Osteoblast (primary cell): ENCODE measurements at regions not wholly inside any gene's neighbourhood (a gene's known extent, or its start where the extent isn't known, plus 50 kb on each side); places are given as distances from the start of the nearest gene placed in this dataset.

Experiments used
- DNase-seq: peaks from one replicate; pipeline ENCODE4 v3.0.0; 2011; ENCODE audit warnings: low spot score, mixed read lengths; ENCODE audit not compliant: insufficient read length; ENCODE audit errors: missing footprints
- H2AFZ ChIP-seq: 2 replicates; pipeline ENCODE4 v1.6.0; 2011; ENCODE audit warnings: mild to moderate bottlenecking, low read length
- H3K27ac ChIP-seq: 2 replicates; pipeline ENCODE4 v1.5.1; 2011; ENCODE audit warnings: mild to moderate bottlenecking, low read depth, low read length, moderate library complexity
- H3K27me3 ChIP-seq: 2 replicates; pipeline ENCODE4 v1.6.0; 2012; ENCODE audit warnings: mild to moderate bottlenecking, control low read depth, inconsistent platforms, low read length, moderate library complexity; ENCODE audit not compliant: insufficient read depth
- H3K36me3 ChIP-seq: 2 replicates; pipeline ENCODE4 v1.5.1; 2011; ENCODE audit warnings: mild to moderate bottlenecking, low read length, control low read depth, moderate library complexity; ENCODE audit not compliant: insufficient read depth
- H3K4me1 ChIP-seq: 2 replicates; pipeline ENCODE4 v1.5.1; 2011; ENCODE audit warnings: mild to moderate bottlenecking, low read length, control low read depth, moderate library complexity; ENCODE audit not compliant: insufficient read depth
- H3K4me2 ChIP-seq: 2 replicates; pipeline ENCODE4 v1.6.0; 2011; ENCODE audit warnings: mild to moderate bottlenecking, low read length; ENCODE audit not compliant: insufficient read depth
- H3K4me3 ChIP-seq: fragments of 200-600 bp; sonication (generic); 3 replicates; pipeline ENCODE4 v1.5.1; 2012; ENCODE audit warnings: mild to moderate bottlenecking, low read length, inconsistent platforms; ENCODE audit not compliant: insufficient read depth
- H3K79me2 ChIP-seq: 2 replicates; pipeline ENCODE4 v1.6.0; 2012; ENCODE audit warnings: mild to moderate bottlenecking, low read length, control low read depth, inconsistent platforms; ENCODE audit not compliant: insufficient read depth
- H3K9me3 ChIP-seq: 2 replicates; pipeline ENCODE4 v1.5.1; 2011; ENCODE audit warnings: low read depth, low read length, control low read depth
- H4K20me1 ChIP-seq: 2 replicates; pipeline ENCODE4 v1.6.0; 2012; ENCODE audit warnings: mild to moderate bottlenecking, low read length, control low read depth; ENCODE audit not compliant: insufficient read depth
- CTCF ChIP-seq: IDR thresholded peaks from 2 replicates; pipeline ENCODE4 v1.5.1; 2011; ENCODE audit warnings: mild to moderate bottlenecking, low read depth, low read length, moderate library complexity; ENCODE audit errors: extremely low read depth

- Histone ChIP-seq H4K20me1 (no peaks in the 10 kb centered on the region), H3K79me2 (no peaks in the 10 kb centered on the region), H3K36me3 (no peaks in the 10 kb centered on the region), H3K4me1 (no peaks in the 10 kb centered on the region), H3K27me3 (no peaks in the 10 kb centered on the region), H3K4me3 (no peak overlapping the region), H3K9me3 (peaks cover 2% of the 10 kb centered on the region), H2AFZ (no peak overlapping the region), H3K27ac (no peak overlapping the region), H3K4me2 (no peak overlapping the region)
- TF ChIP-seq CTCF: no peak
- DNase-seq: peak; percentile 3
Observed at GRCh38 chr7:17029150-17029549, 147.4 kb upstream of the AGR3 start.

- H2AFZ ChIP-seq: no peak overlapping the region
- H3K79me2 ChIP-seq: no peaks in the 10 kb centered on the region
- peaks cover 2% of the 10 kb centered on the region for H3K9me3 ChIP-seq
- H3K4me1 ChIP-seq: no peaks in the 10 kb centered on the region
- TF ChIP-seq CTCF: no peak
- H3K4me2 ChIP-seq: no peak overlapping the region
- H3K27ac ChIP-seq: no peak overlapping the region
- no peaks in the 10 kb centered on the region for H3K36me3 ChIP-seq
- H3K4me3 ChIP-seq: no peak overlapping the region
- DNase-seq: no peak
- H4K20me1 ChIP-seq: no peaks in the 10 kb centered on the region
- no peaks in the 10 kb centered on the region for H3K27me3 ChIP-seq
Observed at GRCh38 chr7:17030559-17030958, 148.8 kb upstream of the AGR3 start.

- H3K4me2 ChIP-seq: no peak overlapping the region
- H3K4me3 ChIP-seq: no peak overlapping the region
- no peaks in the 10 kb centered on the region for H4K20me1 ChIP-seq
- TF ChIP-seq CTCF: no peak
- H3K27me3 ChIP-seq: no peaks in the 10 kb centered on the region
- H3K4me1 ChIP-seq: no peaks in the 10 kb centered on the region
- no peaks in the 10 kb centered on the region for H3K36me3 ChIP-seq
- peaks cover 2% of the 10 kb centered on the region for H3K9me3 ChIP-seq
- DNase-seq: peak; percentile 57
- H3K79me2 ChIP-seq: no peaks in the 10 kb centered on the region
- no peak overlapping the region for H2AFZ ChIP-seq
- H3K27ac ChIP-seq: no peak overlapping the region
Observed at GRCh38 chr7:17031906-17032551, 150.2 kb upstream of the AGR3 start.

DNA sequence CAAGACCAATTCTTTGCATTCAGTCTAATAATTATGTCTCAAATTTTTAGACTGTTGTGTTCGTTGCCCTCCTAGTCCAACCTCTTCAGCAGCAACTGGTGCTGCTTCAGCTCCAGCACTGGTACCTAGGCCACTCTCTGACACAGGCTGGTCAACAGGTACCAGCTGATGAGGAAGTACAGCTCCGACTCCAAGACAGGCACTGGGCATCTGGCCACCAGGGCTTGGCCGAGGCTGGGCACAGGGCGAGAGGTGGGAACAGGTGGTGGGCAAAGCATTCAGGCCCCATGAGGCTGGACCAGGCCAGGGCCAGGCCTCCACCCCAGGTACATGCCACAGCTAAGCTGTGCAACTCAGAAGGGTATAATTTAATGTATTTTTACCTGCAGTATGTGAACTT is 151.5 kb upstream of the AGR3 start:
- no peak for DNase-seq
- no peaks in the 10 kb centered on the region for H3K79me2 ChIP-seq
- H4K20me1 ChIP-seq: no peaks in the 10 kb centered on the region
- H3K4me3 ChIP-seq: no peak overlapping the region
- no peaks in the 10 kb centered on the region for H3K4me1 ChIP-seq
- H3K9me3 ChIP-seq: no peaks in the 10 kb centered on the region
- H3K4me2 ChIP-seq: no peak overlapping the region
- H3K36me3 ChIP-seq: no peaks in the 10 kb centered on the region
- H3K27ac ChIP-seq: no peak overlapping the region
- no peak for TF ChIP-seq CTCF
- no peaks in the 10 kb centered on the region for H3K27me3 ChIP-seq
- H2AFZ ChIP-seq: no peak overlapping the region
